Neural cell (in vitro differentiated cells): ENCODE measurements at regions not wholly inside any gene's neighbourhood (a gene's known extent, or its start where the extent isn't known, plus 50 kb on each side); places are given as distances from the start of the nearest gene placed in this dataset.

Experiments
- H2AFZ ChIP-seq: fragments of 200-600, 300-800 bp; sonication (generic), shearing (Covaris generic); 2 replicates; pipeline ENCODE4 v1.6.0; 2014; ENCODE audit warnings: low read depth, mild to moderate bottlenecking, antibody characterized with exemption, low read length, moderate library complexity
- H3F3A ChIP-seq: fragments of 200-600 bp; shearing (Covaris generic); 2 replicates; pipeline ENCODE4 v1.6.1; 2016; ENCODE audit warnings: mild to moderate bottlenecking, moderate library complexity, mixed read lengths, antibody characterized with exemption, low read length; ENCODE audit not compliant: insufficient read depth, poor library complexity, severe bottlenecking
- H3K27ac ChIP-seq: fragments of 200-600, 300-800 bp; sonication (generic), shearing (Covaris generic); 2 replicates; pipeline ENCODE4 v1.5.1; 2014; ENCODE audit warnings: mild to moderate bottlenecking, low read length, moderate library complexity
- H3K27me3 ChIP-seq: fragments of 300-800, 200-600 bp; sonication (generic), shearing (Covaris generic); 2 replicates; pipeline ENCODE4 v1.6.0; 2014; ENCODE audit warnings: mild to moderate bottlenecking, low read depth, low read length, moderate library complexity; ENCODE audit not compliant: insufficient read depth
- H3K36me3 ChIP-seq: fragments of 300-800, 200-600 bp; sonication (generic), shearing (Covaris generic); 2 replicates; pipeline ENCODE4 v1.5.1; 2014; ENCODE audit warnings: mild to moderate bottlenecking, antibody characterized with exemption, low read length, moderate library complexity; ENCODE audit not compliant: insufficient read depth
- H3K4me2 ChIP-seq: fragments of 300-800, 200-600 bp; sonication (generic), shearing (Covaris generic); 2 replicates; pipeline ENCODE4 v1.6.0; 2014; ENCODE audit warnings: mild to moderate bottlenecking, low read length
- H3K4me3 ChIP-seq: fragments of 300-800, 200-600 bp; sonication (generic), shearing (Covaris generic); 2 replicates; pipeline ENCODE4 v1.5.1; 2014; ENCODE audit warnings: mild to moderate bottlenecking, low read length, moderate library complexity
- H3K79me2 ChIP-seq: fragments of 200-600 bp; shearing (Covaris generic); replicated peaks from 2 replicates; pipeline ENCODE4 v1.6.0; 2014; ENCODE audit warnings: mild to moderate bottlenecking, low read length, moderate library complexity; ENCODE audit not compliant: insufficient read depth
- H3K9ac ChIP-seq: fragments of 300-800, 200-600 bp; sonication (generic), shearing (Covaris generic); 2 replicates; pipeline ENCODE4 v1.6.1; 2016; ENCODE audit warnings: mild to moderate bottlenecking, low read length, mixed read lengths
- H3K9me2 ChIP-seq: fragments of 200-600 bp; shearing (Covaris generic); 2 replicates; pipeline ENCODE4 v1.6.1; 2016; ENCODE audit warnings: mild to moderate bottlenecking, low read length, mixed read lengths; ENCODE audit not compliant: insufficient read depth
- H3K9me3 ChIP-seq: fragments of 200-600, 300-800 bp; sonication (generic), shearing (Covaris generic); 2 replicates; pipeline ENCODE4 v1.6.1; 2016; ENCODE audit warnings: mild to moderate bottlenecking, mixed run types, low read length, moderate library complexity, mixed read lengths
- H4K20me1 ChIP-seq: fragments of 200-600 bp; shearing (Covaris generic); 2 replicates; pipeline ENCODE4 v1.6.1; 2016; ENCODE audit warnings: mild to moderate bottlenecking, mixed run types; ENCODE audit not compliant: insufficient read depth
- CTCF ChIP-seq: fragments of 450-650 bp; IDR thresholded peaks from 2 replicates; pipeline ENCODE4 v1.5.1; 2014; ENCODE audit warnings: antibody characterized with exemption, mild to moderate bottlenecking, moderate library complexity; ENCODE audit not compliant: poor library complexity, severe bottlenecking
- EP300 ChIP-seq: fragments of 450-650 bp; conservative IDR thresholded peaks from 2 replicates; pipeline ENCODE4 v1.6.1; 2014; ENCODE audit warnings: antibody characterized with exemption, mild to moderate bottlenecking, moderate library complexity; ENCODE audit not compliant: poor library complexity, severe bottlenecking
- EZH2 ChIP-seq: fragments of 200-600, 300-800 bp; shearing (Covaris generic), sonication (generic); IDR thresholded peaks from 2 replicates; pipeline ENCODE4 v1.6.1; 2014; ENCODE audit warnings: antibody characterized with exemption, low read length, borderline replicate concordance, mild to moderate bottlenecking; ENCODE audit not compliant: insufficient read depth, poor library complexity, severe bottlenecking
- MXI1 ChIP-seq: fragments of 450-650 bp; conservative IDR thresholded peaks from 2 replicates; pipeline ENCODE4 v1.6.1; 2014; ENCODE audit warnings: antibody characterized with exemption, mild to moderate bottlenecking; ENCODE audit not compliant: poor library complexity, severe bottlenecking
- POLR2AphosphoS5 ChIP-seq: IDR thresholded peaks from 2 replicates; pipeline ENCODE4 v1.6.1; 2012
- RAD21 ChIP-seq: fragments of 450-650 bp; conservative IDR thresholded peaks from 2 replicates; pipeline ENCODE4 v1.6.1; 2014; ENCODE audit warnings: antibody characterized with exemption, mild to moderate bottlenecking, moderate library complexity
- REST ChIP-seq: IDR thresholded peaks from 2 replicates; pipeline ENCODE4 v1.6.1; 2012; ENCODE audit warnings: borderline replicate concordance
- SMC3 ChIP-seq: fragments of 450-650 bp; conservative IDR thresholded peaks from 2 replicates; pipeline ENCODE4 v1.6.1; 2014; ENCODE audit warnings: antibody characterized with exemption, mild to moderate bottlenecking, moderate library complexity; ENCODE audit not compliant: poor library complexity
- TAF1 ChIP-seq: IDR thresholded peaks from 2 replicates; pipeline ENCODE4 v1.6.1; 2012; ENCODE audit warnings: low read depth

GRCh38 chr2:194062401-194062800 is 1594.6 kb upstream of the SLC39A10 start:
- H3K36me3 ChIP-seq, result no peaks in the 10 kb centered on the region
- TF ChIP-seq SMC3 (no peak), REST (no peak), CTCF (no peak), MXI1 (no peak), POLR2AphosphoS5 (no peak), RAD21 (no peak), EZH2 (no peak), TAF1 (no peak), EP300 (no peak)
- no peak overlapping the region for H2AFZ ChIP-seq
- no peaks in the 10 kb centered on the region for H3K27me3 ChIP-seq
- H3F3A ChIP-seq, result no peaks in the 10 kb centered on the region
- no peaks in the 10 kb centered on the region for H4K20me1 ChIP-seq
- H3K9me2 ChIP-seq, result no peaks in the 10 kb centered on the region
- H3K4me3 ChIP-seq, result peak overlapping the region; percentile 7
- no peaks in the 10 kb centered on the region for H3K79me2 ChIP-seq
- no peak overlapping the region for H3K4me2 ChIP-seq
- no peaks in the 10 kb centered on the region for H3K9me3 ChIP-seq
- no peak overlapping the region for H3K27ac ChIP-seq
- H3K9ac ChIP-seq, result no peak overlapping the region

GRCh38 chr2:194060269-194060668 is 1596.8 kb upstream of the SLC39A10 start:
- Histone ChIP-seq H3K4me3 (no peak overlapping the region), H3K9ac (no peak overlapping the region), H3K36me3 (no peaks in the 10 kb centered on the region), H4K20me1 (no peaks in the 10 kb centered on the region), H3K79me2 (no peaks in the 10 kb centered on the region), H3K27ac (no peak overlapping the region), H3K27me3 (no peaks in the 10 kb centered on the region), H3K9me3 (no peaks in the 10 kb centered on the region), H2AFZ (no peak overlapping the region), H3F3A (no peaks in the 10 kb centered on the region), H3K4me2 (no peak overlapping the region), H3K9me2 (no peaks in the 10 kb centered on the region)
- TF ChIP-seq RAD21, result no peak
- no peak for TF ChIP-seq TAF1
- TF ChIP-seq SMC3, result no peak
- no peak for TF ChIP-seq REST
- TF ChIP-seq CTCF, result no peak
- no peak for TF ChIP-seq MXI1
- no peak for TF ChIP-seq EZH2
- no peak for TF ChIP-seq POLR2AphosphoS5
- no peak for TF ChIP-seq EP300
